ENCODE measurements at regions not wholly inside any gene's neighbourhood (a gene's known extent, or its start where the extent isn't known, plus 50 kb on each side); places are given as distances from the start of the nearest gene placed in this dataset.

GRCh38 chr4:159008671-159009070 lies 94.2 kb upstream of the RAPGEF2 start:
- 89 to 99% methylated on average over 1 of the region's 1 CpG for WGBS, 2 donors
- no peak overlapping the region for H3K27ac ChIP-seq (ENCODE audit: low read depth in 1 of 2, low read length in 1 of 2)
- ATAC-seq (ENCODE audit: insufficient read depth, low FRiP score), result no peak

GRCh38 chr4:159009521-159009920 lies 93.4 kb upstream of the RAPGEF2 start:
- Histone ChIP-seq H3K9me3 (ENCODE audit: control insufficient read depth in 4 of 4, insufficient read depth in 3 of 4, low read length in 3 of 4) (no peaks in the 10 kb centered on the region), H3K4me1 (ENCODE audit: control insufficient read depth in 5 of 5, insufficient read depth in 5 of 5, low read length in 5 of 5) (peaks cover 0 to 6% (median 4%) of the 10 kb centered on the region in 5 donors), H3K36me3 (ENCODE audit: control insufficient read depth in 4 of 4, insufficient read depth in 4 of 4, low read length in 4 of 4) (no peaks in the 10 kb centered on the region), H3K27ac (ENCODE audit: low read depth in 1 of 2, low read length in 1 of 2) (peak overlapping the region in 1 of 2 donors; percentile 22), H3K27me3 (ENCODE audit: control insufficient read depth in 3 of 3, insufficient read depth in 3 of 3, low read length in 2 of 3) (no peaks in the 10 kb centered on the region), H3K4me3 (no peak overlapping the region), H3K9ac (ENCODE audit: insufficient read depth in 1 of 2, low read length in 2 of 2) (no peak overlapping the region)
- 80 to 90% methylated on average over 4 of the region's 4 CpGs for WGBS, 2 donors
- no peak for DNase-seq
- TF ChIP-seq CTCF (IDR thresholded peaks at IDR 0.05; ENCODE audit: control extremely low read depth, extremely low read depth), result no peak
- no peak for ATAC-seq (ENCODE audit: insufficient read depth, low FRiP score)

More at GRCh38 chr4:159008671-159009070, 94.2 kb upstream of the RAPGEF2 start:
- DNase-seq, result no peak
- H3K4me1 ChIP-seq (ENCODE audit: control insufficient read depth in 5 of 5, insufficient read depth in 5 of 5, low read length in 5 of 5), result peaks cover 0 to 7% (median 6%) of the 10 kb centered on the region in 5 donors
- H3K9me3 ChIP-seq (ENCODE audit: control insufficient read depth in 4 of 4, insufficient read depth in 3 of 4, low read length in 3 of 4), result no peaks in the 10 kb centered on the region
- no peak overlapping the region for H3K4me3 ChIP-seq
- H3K9ac ChIP-seq (ENCODE audit: insufficient read depth in 1 of 2, low read length in 2 of 2), result no peak overlapping the region
- H3K27me3 ChIP-seq (ENCODE audit: control insufficient read depth in 3 of 3, insufficient read depth in 3 of 3, low read length in 2 of 3), result no peaks in the 10 kb centered on the region
- no peaks in the 10 kb centered on the region for H3K36me3 ChIP-seq (ENCODE audit: control insufficient read depth in 4 of 4, insufficient read depth in 4 of 4, low read length in 4 of 4)
- TF ChIP-seq CTCF (IDR thresholded peaks at IDR 0.05; ENCODE audit: control extremely low read depth, extremely low read depth), result no peak

- peaks cover 0 to 6% (median 4%) of the 10 kb centered on the region in 5 donors for H3K4me1 ChIP-seq (ENCODE audit: control insufficient read depth in 5 of 5, insufficient read depth in 5 of 5, low read length in 5 of 5)
- H3K27ac ChIP-seq (ENCODE audit: low read depth in 1 of 2, low read length in 1 of 2), result peak overlapping the region in 1 of 2 donors; percentile 62
- ATAC-seq (ENCODE audit: insufficient read depth, low FRiP score) (no peak), DNase-seq (no peak)
- no peaks in the 10 kb centered on the region for H3K9me3 ChIP-seq (ENCODE audit: control insufficient read depth in 4 of 4, insufficient read depth in 3 of 4, low read length in 3 of 4)
- H3K9ac ChIP-seq (ENCODE audit: insufficient read depth in 1 of 2, low read length in 2 of 2), result no peak overlapping the region
- WGBS, 2 donors, result 60 to 77% methylated on average over 3 of the region's 3 CpGs
- TF ChIP-seq CTCF (IDR thresholded peaks at IDR 0.05; ENCODE audit: control extremely low read depth, extremely low read depth), result no peak
- H3K4me3 ChIP-seq, result no peak overlapping the region
- no peaks in the 10 kb centered on the region for H3K36me3 ChIP-seq (ENCODE audit: control insufficient read depth in 4 of 4, insufficient read depth in 4 of 4, low read length in 4 of 4)
- H3K27me3 ChIP-seq (ENCODE audit: control insufficient read depth in 3 of 3, insufficient read depth in 3 of 3, low read length in 2 of 3), result no peaks in the 10 kb centered on the region
Observed at GRCh38 chr4:159010100-159010499, 92.8 kb upstream of the RAPGEF2 start.
